Stimulated activated CD4-positive, alpha-beta T cell treated with anti-CD3 and anti-CD28 coated beads, Interleukin-15, amount 100 ng/mL, for 24 hours (primary cell): ENCODE measurements at regions not wholly inside any gene's neighbourhood (a gene's known extent, or its start where the extent isn't known, plus 50 kb on each side); places are given as distances from the start of the nearest gene placed in this dataset.
"Not testable (repeated sequence)": the region's sequence is repeated elsewhere in the genome, so short reads cannot be mapped to it uniquely, and the experiment has no call there.

Experiments
- DNase-seq: peaks from one replicate; pipeline ENCODE4 v3.0.0-alpha.2; 2020

DNA sequence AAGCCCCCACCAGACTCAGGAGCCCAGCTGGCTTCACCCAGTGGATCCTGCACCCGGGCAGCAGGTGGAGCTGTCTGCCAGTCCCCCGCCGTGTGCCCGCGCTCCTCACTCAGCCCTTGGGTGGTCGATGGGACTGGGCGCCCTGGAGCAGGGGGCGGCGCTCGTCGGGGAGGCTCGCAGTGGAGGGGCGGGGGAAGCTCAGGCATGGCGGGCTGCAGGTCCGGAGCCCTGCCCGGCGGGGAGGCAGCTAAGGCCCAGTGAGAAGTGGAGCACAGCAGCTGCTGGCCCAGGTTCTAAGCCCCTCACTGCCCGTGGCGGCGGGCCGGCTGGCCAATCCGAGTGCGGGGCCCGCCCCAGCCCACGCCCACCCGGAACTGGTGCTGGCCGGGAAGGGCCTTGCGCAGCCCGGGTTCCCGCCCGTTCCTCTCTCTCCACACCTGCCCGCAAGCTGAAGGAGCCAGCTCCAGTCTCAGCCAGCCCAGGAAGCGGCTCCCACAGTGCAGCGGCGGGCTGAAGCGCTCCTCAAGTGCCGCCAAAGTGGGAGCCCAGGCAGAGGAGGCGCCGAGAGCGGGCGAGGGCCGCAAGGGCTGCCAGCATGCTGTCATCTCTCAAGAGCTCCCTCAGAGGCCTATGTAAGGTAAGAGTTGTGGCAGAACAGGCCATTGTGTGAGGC, 1307.8 kb upstream of the TMEFF2 start:
- DNase-seq: no peak

DNA sequence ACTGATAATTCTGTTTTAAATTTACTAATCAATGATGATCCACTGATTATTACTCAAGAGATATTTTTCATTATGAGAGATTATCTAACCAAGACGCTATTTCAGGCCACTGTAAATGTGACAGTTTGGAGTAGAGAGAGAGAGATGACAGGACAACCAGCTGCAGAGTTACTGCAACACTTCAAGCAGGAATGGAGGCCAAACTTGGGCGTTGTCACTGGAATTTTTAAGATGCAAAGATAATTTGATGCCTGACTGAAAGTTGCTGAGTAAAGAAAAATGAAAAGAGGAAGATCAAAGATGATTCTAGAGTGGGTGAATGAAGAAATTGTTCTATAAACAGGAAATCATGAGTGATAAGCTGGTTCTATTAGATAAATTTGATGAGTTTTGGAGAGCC, 1302.1 kb upstream of the TMEFF2 start:
- no peak for DNase-seq

DNA sequence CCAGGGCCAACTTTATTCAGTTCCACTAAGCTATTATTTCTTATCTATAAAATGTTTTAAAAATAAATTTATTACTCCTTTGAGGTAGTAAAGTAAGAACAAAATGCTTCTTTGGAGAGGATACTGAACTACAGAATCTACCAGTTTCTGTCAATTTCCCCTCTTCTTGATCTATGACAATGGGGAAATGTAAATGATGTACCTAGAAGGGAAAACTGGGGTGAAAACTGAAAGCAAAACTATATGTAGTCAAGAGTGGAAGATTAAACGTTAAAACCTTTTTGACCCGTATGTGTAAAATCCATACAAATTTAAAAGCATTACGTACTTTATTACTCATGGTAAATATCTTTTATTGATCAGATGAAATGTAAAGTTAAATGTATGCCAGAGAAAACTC, 1287.8 kb upstream of the TMEFF2 start:
- DNase-seq: no peak

DNA sequence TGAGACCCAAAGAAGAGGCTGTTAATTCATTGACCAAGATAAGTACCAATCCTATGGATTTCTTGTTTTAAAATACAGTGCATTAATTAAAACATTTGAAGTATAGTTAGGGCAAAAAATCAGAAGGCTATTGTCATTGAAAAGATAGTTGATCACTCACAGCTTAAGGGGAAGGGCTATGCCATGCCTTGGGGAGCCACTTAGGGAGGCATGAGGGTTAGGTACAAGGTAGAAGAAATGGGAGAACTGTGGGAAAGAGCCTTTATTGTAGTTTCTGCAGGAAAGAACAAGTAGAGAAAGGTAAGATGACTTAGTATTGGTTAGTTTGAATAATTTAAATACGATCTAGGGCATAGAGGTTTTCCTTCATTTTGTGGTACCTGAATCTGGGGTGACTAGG, 1285.5 kb upstream of the TMEFF2 start:
- no peak for DNase-seq

DNA sequence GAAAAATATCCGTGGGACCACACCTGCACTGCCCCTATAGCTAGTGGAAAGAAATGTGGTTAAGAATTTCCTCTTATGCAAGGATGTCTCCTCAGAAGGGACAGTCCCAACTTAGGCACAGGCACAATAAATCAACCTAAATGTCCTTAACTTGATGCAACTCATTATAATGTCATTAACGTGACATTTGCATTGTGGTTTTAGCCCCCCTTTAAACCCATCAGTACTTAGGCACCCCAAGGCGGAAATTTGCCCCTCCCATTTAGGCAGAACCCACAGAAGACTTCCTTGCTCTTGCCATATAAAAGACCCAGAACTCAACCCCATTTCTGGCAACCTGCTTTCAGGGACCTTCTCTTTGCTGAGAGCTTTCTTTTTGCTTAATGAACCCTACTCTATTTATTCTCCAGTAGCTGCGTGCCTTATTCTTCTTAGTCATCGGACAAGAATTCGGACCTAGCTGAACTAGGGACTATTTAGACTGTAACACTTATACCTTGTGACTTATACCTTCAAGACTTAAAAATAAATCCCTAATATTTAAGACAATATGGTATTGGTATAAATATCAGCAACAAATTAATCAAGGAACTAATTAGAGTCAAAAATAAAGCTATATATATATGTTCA, 1281.6 kb upstream of the TMEFF2 start:
- no peak for DNase-seq

DNA sequence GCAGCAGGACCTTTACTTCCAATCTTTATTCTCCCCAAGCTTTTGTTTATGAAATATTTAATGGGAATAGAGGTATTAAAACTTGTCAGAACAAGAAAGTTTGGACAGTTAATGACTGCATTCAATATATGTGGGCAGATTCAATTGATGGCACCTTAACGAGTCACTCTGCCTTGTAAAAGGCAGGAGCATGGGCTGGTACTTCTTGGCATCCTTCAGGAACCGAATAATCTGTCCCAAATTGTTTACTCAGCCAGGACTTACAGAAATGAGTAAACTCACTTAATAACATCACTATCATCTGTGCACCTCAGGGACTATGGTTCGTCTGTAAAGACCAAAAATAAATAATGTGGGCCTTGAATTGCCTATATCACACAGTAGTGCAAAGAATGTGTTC, 1280.3 kb upstream of the TMEFF2 start:
- no peak for DNase-seq

DNA sequence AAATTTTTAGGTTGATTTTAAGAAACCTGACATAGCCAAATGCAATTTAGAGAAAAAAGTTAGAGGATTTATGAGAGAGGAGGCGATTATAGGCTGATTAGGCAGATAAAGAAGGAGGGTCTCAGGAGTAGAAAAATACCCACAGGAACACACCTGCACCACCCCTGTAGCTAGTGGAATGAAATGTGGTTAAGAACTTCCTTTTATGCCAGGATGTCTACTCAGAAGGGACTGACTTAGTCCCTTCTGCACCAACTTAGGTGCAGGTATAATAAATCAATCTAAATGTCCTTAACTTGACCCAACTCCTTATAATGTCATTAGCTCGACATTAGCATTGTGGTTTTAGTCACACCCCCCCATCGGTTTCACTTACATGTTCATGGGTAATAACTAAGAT, 1274.5 kb upstream of the TMEFF2 start:
- DNase-seq: no peak

DNA sequence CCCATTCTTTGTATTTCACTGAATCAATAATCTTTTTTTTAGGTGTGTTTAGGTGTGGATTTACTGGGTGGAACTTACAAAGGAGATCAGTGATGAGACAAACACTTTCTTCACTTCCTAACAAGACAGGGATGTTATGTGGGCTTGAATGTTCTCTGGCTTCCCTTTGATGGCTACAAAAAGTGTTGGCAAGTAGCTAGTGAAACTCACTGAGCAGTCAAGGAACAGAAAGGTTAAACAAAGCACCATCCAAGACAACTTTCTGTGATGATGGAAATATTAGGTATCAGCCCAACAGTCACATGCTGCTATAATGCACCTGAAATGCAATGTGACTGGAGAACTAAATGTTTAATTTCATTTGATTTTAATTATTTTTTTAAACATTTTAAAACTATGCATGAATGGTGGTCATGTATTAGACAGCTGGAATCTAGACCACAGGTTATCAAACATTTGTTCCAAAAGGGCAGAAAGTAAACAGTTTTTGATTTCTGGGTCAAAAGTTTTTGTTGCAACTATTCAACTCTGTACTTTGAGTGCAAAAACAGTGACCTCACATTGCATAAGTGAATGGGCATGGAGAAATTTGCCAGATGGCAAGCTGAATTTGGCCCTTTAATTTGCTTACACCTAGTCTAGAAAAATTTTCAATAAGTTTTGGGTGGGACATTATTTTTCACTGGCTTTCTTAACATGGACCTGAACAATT, 1272.7 kb upstream of the TMEFF2 start:
- DNase-seq: no peak

DNA sequence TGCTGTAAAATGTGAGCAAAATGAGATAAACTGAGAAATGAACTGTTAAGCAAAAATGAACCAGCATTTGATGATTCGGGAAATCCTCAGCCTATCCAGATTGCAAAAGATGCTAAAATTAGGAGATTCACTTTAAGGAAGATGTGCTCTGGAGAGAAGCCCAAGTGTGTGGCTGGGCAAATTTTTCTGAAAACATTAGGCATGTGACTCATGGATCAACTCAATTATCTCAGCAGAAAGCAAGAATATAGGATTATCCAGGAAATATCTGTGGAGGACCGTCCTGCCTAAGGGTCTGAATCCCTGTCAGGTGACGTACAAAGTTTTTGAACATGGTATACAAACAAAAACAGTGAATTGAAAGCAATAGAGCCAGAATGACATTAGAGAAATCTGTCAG, 1268.3 kb upstream of the TMEFF2 start:
- DNase-seq: no peak

DNA sequence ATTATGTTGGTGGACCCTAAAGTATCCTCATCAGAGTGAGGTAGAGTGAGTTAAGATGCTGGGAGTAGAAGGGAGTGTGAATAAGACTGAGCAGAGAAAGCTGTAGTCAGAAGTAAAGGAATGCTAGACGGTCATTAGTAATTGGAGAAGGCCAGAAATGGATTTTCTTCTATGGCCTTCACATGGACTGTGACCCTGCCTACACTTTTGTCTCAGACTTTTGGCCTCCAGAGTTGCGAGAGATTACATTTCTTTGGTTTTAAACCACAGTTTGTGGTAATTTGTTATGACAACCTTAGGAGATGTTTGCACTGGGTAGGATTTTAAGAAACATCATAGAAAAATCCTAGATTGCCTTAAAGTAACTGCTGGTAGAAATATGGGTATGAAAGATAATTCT, 1267.7 kb upstream of the TMEFF2 start:
- no peak for DNase-seq

DNA sequence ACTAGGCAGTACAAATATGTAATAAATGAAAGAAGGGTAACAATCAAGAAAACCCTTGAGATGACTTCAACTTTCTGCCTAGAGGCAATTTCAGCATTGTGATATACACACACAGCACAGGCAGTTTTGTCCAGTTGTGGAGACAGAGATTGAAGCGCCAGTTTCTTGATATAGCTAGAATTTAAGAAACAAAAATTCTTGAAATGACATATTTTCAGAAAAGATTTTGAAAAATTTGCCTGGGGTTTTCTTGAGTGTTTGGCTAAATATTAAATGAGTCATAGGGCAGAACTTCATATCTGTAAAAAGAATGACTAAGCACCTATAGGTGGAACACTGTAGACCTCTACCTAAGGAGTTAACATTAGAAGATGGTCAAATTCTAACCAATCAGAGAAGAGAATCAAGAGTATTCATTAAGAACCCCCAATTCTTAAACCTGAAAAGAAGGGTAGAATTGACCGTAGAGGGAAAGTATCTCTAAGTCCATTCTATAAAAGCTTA, 1266.8 kb upstream of the TMEFF2 start:
- DNase-seq: no peak

DNA sequence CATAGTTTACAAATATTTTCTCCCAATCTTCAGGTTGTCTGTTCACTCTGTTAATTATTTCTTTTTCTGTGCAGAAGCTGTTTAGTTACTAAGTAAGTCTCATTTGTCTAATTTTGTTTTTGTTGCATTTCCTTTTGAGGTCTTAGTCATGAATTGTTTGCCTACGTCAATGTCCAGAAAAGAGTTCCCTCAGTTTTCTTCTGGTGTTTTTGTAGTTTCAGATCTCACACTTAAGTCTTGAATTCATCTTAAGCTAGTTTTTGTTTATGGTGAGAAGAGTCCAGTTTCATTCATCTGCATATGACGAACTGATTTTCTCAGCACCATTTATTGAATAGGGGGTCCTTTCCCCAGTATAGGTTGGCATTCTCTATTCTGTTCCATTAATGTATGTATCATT, 1252.2 kb upstream of the TMEFF2 start:
- no peak for DNase-seq

DNA sequence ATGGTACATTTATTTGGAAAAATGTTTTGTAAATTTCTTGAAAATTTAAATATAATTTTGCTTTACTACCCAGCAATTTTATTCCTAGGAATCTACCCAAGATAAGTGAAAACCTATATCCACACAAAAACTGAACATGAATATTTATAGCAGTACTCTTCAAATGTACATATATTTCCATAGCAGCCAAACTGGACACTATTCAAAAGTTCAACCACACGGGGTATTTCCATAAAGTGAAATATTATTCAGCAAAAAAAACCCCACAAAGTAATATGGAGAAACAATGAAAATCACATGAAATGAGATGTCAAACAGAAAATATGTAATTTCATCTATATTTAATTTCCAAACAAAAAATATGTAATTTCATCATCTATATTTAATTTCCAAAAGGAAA, 1247.6 kb upstream of the TMEFF2 start:
- no peak for DNase-seq

DNA sequence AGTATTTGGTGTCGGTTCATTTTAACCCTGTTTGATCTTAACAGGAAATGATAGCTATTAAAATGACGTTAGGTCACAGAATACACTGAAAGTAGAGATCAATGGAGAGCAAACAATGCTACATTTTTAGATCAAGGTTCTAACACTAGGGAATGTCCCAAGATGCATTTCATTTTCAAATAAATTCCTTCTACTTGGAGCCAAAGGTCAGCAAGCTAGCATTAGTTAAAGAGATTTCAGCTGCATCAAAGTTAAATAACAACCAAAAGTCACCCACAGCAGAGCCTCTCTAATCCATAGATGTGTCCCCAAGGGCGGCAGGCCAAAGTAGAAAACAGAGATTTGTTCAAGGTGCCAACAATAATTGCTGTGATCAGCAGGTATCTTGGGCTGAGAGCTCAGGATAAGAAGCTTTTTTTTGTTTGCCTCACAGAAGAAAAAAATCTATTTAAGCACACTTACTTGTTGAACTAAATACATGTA, 1233.6 kb upstream of the TMEFF2 start:
- DNase-seq: no peak

DNA sequence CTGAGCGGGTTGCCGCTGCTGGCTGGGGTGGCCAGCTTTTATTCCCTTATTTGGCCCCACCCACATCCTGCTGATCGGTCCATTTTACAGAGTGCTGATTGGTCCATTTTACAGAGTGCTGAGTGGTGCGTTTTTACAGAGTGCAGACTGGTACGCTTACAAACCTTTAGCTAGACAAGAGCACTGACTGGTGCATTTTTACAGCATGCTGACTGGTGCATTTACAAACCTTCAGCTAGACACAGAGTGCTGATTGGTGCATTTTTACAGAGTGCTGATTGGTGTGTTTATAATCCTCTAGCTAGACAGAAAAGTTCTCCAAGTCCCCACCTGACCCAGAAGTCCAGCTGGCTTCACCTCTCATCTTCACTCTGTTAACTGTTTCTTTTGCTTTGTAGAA, 1217.6 kb upstream of the TMEFF2 start:
- not testable (repeated sequence) for DNase-seq

DNA sequence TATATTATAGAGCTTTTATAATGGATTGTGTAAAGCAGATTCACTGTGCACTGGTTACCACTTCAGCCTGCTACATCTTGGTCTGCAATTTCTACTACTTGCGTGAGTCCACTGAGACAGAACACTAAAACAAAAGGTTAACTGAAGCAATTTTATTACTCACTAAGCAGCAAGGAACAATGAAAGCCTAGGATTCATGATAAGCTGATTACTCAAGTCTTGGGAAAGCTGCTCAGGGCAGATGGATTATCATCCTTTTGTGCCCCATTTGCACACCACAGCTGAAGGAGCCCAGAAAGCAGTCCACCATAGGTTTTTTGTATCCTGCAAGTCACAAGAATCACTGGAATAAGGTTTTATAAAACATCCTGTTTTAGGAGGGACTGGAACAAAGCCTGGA, 1215.2 kb upstream of the TMEFF2 start:
- no peak for DNase-seq

DNA sequence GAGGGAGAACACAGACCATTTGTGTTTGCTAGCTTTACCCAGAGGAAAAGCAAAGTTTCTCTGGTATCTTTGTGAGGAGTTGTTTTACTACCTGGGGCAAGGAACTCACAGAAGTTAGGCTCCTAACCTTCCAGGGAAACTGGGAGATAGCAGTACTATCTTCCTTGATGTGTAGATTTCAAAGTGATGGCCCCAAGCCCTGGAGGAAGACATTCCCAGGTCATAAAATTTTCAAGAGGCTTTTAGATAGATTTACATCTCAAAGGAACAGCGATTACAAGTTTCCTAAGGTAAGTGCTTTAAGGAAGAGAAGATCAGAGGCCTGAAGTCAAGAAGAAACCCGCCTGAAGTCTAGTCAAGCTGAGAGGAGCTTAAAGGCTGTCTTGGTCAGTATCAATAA, 1187.8 kb upstream of the TMEFF2 start:
- no peak for DNase-seq

DNA sequence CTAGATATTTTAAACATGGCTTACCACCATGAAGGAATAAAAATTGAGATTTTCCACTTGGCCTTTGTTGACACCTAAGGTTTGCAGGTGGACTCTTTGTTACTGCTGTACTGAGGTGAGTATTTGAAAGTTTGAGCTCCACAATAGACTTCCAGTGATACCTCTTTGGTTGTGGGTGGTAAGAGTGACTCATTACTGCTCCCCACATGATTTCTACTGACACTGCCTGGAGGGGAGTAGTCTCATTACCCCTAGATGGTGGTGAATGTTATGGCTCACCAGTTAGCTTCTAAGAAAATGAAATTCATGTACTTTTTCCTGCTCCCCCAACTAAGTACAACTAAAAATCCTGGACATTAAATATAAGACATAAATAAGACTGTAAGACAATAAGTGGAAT, 1183.1 kb upstream of the TMEFF2 start:
- DNase-seq: no peak

DNA sequence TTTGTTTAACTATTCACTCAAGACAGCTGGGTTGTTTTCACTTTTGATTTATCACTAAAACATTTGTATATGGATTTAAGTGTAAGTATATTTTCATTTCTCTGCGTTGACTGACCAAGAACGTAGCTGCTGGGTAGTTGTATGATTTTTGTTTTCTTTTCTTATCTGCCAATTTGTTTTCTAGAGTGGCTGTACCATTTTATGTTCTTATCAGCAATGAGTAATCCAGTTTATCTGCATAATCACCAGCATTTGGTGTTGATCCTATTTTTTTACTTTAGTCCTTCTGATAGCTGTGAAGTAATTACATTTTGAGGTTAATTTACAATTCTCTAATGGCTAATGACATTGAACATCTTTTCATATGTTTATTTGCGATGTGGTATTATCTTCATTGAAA, 1178.4 kb upstream of the TMEFF2 start:
- no peak for DNase-seq

DNA sequence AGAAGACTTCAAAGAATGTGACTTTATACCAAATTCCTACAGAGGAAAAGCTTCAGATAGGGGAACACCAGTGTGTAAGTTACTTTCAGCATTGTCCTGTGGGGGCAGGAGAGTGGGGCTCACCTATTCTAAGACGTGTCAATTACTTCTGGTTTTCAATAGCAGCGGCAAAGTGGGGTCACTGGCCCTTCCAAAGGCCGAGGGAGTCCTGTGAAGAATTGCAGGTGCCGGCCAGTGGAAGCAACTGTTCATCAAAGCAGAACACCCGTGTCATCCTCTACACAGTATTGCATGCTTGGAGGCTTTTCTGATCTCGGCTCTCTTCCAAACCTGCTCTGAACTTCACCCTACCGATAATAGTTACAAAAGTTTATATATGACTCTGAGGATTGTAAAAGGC, 1176.5 kb upstream of the TMEFF2 start:
- DNase-seq: no peak

DNA sequence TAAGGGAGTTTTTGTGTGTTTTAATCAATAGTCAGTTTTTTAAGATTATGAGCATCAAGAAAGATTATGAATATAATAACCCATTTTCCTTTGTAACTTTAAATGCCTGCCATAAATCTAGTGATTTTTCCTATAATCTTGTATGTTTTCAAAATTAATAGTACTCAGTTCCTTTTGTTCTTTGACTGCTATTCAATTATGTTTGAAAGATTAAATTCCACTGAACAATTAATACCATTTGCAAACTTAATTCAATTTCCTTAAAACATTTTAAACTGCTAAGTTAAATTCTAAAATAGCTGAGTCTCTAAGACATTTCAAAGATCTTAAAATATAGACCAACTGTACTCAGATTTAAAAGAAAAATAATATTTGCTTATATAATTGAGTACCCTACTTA, 1173.9 kb upstream of the TMEFF2 start:
- no peak for DNase-seq

DNA sequence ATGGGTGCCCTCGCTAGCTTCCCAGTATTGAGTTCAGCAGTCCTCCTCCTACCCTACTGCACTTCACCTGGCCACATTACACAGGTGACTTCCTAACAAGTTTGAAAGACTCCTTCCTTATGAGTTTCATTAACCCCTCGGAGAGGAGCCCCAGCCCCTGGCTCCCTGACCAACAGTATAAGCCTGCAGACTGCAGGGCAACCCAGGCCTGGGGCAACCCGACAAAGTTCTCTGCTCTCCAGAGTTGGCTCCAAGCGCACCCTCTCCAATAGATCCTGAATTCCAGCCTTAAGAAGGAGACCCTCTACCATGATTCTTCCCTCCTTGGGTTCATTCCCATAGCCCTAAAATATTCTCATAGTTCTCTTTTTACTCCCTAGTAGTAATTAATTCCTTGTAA, 1162.8 kb upstream of the TMEFF2 start:
- no peak for DNase-seq

DNA sequence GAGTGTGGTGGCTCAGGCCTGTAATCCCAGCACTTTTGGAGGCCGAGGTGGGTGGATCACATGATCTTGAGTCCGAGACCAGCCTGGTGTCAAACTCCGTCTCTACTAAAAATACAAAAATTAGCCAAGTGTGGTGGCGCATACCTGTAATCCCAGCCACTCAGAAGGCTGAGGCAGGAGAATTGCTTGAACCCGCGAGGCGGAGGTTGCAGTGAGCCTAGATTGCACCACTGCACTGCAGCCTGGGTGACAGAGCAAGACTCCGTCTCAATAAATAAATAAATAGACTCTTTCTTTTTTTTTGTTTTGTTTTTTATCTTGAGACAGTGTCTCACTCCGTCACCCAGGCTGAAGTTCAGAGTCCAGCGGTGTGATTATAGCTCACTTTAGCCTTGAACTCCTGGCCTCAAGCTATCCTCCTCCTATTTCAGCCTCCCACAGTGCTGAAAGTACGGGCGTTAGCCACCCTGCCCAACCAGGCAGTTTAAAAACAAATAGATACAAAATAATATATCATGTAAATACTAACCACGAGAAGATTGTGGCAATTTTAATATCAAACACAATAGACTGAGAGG, 1158.0 kb upstream of the TMEFF2 start:
- DNase-seq: not testable (repeated sequence)

DNA sequence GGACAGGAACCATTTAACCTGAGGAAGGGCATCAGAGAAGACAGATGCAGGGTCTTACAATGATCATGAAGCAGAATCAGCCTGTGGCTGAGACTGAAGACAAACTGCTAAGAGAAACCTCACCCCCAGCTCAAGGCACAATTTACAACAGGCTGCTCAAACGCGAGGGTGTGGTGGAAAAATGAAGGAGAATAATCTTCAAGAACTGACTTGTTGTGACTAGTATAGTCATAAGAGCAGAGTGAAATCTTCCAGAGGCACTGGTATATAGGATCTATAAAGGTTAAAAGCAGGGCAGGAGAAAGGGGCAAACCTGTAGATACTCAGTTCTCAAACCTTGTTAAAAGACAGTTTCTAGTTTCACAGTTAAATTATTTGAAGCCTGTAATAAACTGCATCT, 1155.8 kb upstream of the TMEFF2 start:
- no peak for DNase-seq
